ENCODE measurements at regions not wholly inside any gene's neighbourhood (a gene's known extent, or its start where the extent isn't known, plus 50 kb on each side); places are given as distances from the start of the nearest gene placed in this dataset.

- no peak for DNase-seq (ENCODE audit: low read depth)
- FAIRE-seq = no peak
- Histone ChIP-seq H3K27me3 (ENCODE audit: control insufficient read depth, insufficient read depth, low read length) (no peaks in the 10 kb centered on the region), H3K36me3 (ENCODE audit: control insufficient read depth, insufficient read depth, low read length) (no peaks in the 10 kb centered on the region), H3K4me3 (ENCODE audit: low read depth, low read length) (no peak overlapping the region)
- TF ChIP-seq CTCF (IDR thresholded peaks at IDR 0.05; ENCODE audit: insufficient read depth, low read length, severe bottlenecking) = no peak
Observed at GRCh38 chr7:155907450-155908200, 95.4 kb upstream of the SHH start.

GRCh38 chr7:155901176-155901575 is 88.9 kb upstream of the SHH start:
- DNase-seq (ENCODE audit: low read depth) (no peak), FAIRE-seq (no peak)
- Histone ChIP-seq H3K4me3 (ENCODE audit: low read depth, low read length) (no peak overlapping the region), H3K36me3 (ENCODE audit: control insufficient read depth, insufficient read depth, low read length) (no peaks in the 10 kb centered on the region), H3K27me3 (ENCODE audit: control insufficient read depth, insufficient read depth, low read length) (no peaks in the 10 kb centered on the region)
- TF ChIP-seq CTCF (IDR thresholded peaks at IDR 0.05; ENCODE audit: insufficient read depth, low read length, severe bottlenecking) = no peak

DNA sequence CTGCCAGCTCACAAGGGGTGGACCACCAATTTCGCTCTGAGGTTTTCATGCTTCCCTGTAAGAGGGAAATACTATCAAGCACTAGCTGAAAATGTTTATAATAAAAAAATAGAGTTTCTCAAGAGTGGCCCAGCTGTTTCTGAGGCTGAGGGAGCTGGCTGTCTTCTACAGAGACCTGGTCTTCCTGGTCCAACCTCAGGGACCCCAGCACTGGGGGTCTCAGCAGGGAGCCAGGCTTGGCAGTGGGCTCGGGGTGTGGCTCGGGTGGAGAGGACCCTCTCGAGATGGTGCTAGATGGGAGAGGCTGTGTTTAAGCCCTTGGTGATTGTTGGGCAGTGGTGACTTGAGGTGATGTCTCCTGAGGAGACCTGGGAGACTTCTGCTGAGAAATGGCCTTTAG is 87.3 kb upstream of the SHH start:
- Histone ChIP-seq H3K36me3 (ENCODE audit: control insufficient read depth, insufficient read depth, low read length) (no peaks in the 10 kb centered on the region), H3K4me3 (ENCODE audit: low read depth, low read length) (no peak overlapping the region), H3K27me3 (ENCODE audit: control insufficient read depth, insufficient read depth, low read length) (no peaks in the 10 kb centered on the region)
- TF ChIP-seq CTCF (IDR thresholded peaks at IDR 0.05; ENCODE audit: insufficient read depth, low read length, severe bottlenecking) = no peak
- DNase-seq (ENCODE audit: low read depth) (no peak), FAIRE-seq (no peak)

DNA sequence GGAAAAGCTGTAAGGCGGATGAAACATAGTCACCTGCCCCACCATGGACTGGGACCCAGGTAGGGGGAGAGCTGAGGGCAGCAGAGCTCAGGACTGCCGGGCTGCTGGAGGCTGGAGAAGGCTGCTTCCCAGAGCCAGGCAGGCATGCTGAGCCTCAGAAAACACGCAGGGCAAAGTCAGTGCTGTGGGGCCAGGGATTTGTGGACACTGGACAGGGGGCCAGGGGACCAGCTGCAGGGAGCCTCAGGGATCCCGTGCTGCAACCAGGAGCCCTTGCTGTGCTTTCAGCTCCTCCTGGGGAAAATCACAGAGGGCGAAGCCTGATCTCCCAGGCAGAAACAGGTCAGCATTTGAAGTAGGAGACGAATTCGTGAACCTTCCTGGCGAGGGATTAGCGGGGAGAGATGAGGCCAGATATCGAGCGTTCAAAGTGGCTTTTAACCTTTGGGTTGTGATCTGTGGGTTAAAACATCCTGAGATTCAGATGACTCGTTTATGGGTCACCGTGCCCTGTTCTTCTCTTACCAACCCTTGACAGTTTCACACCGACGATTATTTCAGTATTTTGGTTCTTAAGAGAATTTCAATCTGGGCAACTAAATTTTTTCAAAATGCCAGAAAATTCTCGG is 85.6 kb upstream of the SHH start:
- FAIRE-seq = no peak
- DNase-seq (ENCODE audit: low read depth) = no peak
- H3K27me3 ChIP-seq (ENCODE audit: control insufficient read depth, insufficient read depth, low read length) = no peaks in the 10 kb centered on the region
- TF ChIP-seq CTCF (IDR thresholded peaks at IDR 0.05; ENCODE audit: insufficient read depth, low read length, severe bottlenecking) = no peak
- no peaks in the 10 kb centered on the region for H3K36me3 ChIP-seq (ENCODE audit: control insufficient read depth, insufficient read depth, low read length)
- no peak overlapping the region for H3K4me3 ChIP-seq (ENCODE audit: low read depth, low read length)

GRCh38 chr7:155896531-155897263 is 84.4 kb upstream of the SHH start:
- no peaks in the 10 kb centered on the region for H3K27me3 ChIP-seq (ENCODE audit: control insufficient read depth, insufficient read depth, low read length)
- no peak for FAIRE-seq
- DNase-seq (ENCODE audit: low read depth) = no peak
- no peak for TF ChIP-seq CTCF (IDR thresholded peaks at IDR 0.05; ENCODE audit: insufficient read depth, low read length, severe bottlenecking)
- H3K36me3 ChIP-seq (ENCODE audit: control insufficient read depth, insufficient read depth, low read length) = no peaks in the 10 kb centered on the region
- H3K4me3 ChIP-seq (ENCODE audit: low read depth, low read length) = no peak overlapping the region

Data from bronchial epithelial cell (primary cell).